Lung (tissue), 11 donors: ENCODE measurements at regions not wholly inside any gene's neighbourhood (a gene's known extent, or its start where the extent isn't known, plus 50 kb on each side); places are given as distances from the start of the nearest gene placed in this dataset.

ENCODE experiments used
- ATAC-seq: fragments of 200-7000 bp; cut with Tn5 transposase; one replicate; pipeline ENCODE4 v1.9.1; 2020; ENCODE audit warnings: moderate number of reproducible peaks; ENCODE audit not compliant: insufficient read depth, low FRiP score
- DNase-seq, 3 donors: peaks; one replicate each; pipeline ENCODE4 v3.0.0-alpha.2; 2013 to 2017
- H3K27ac ChIP-seq, 2 donors: one replicate each; pipeline ENCODE4 v1.5.1; 2013; ENCODE audit warnings: mild to moderate bottlenecking in 2 of 2, moderate library complexity in 2 of 2, control low read depth in 1 of 2, inconsistent platforms in 1 of 2, low read depth in 1 of 2, low read length in 1 of 2
- H3K27me3 ChIP-seq, 3 donors: one replicate each; pipeline ENCODE4 v1.5.1; 2013; ENCODE audit warnings: low read length in 2 of 3; ENCODE audit not compliant: control insufficient read depth in 3 of 3, insufficient read depth in 3 of 3
- H3K36me3 ChIP-seq, 4 donors: one replicate each; pipeline ENCODE4 v1.5.1; 2013; ENCODE audit warnings: low read length in 4 of 4, mild to moderate bottlenecking in 1 of 4, moderate library complexity in 1 of 4; ENCODE audit not compliant: control insufficient read depth in 4 of 4, insufficient read depth in 4 of 4
- H3K4me1 ChIP-seq, 5 donors: one replicate each; pipeline ENCODE4 v1.5.1; 2013; ENCODE audit warnings: low read length in 5 of 5, mild to moderate bottlenecking in 2 of 5, moderate library complexity in 1 of 5; ENCODE audit not compliant: control insufficient read depth in 5 of 5, insufficient read depth in 5 of 5
- H3K4me3 ChIP-seq: one replicate; pipeline ENCODE4 v1.5.1; 2013; ENCODE audit warnings: mild to moderate bottlenecking, control low read depth, moderate library complexity
- H3K9ac ChIP-seq, 2 donors: one replicate each; pipeline ENCODE4 v1.5.1; 2013; ENCODE audit warnings: low read length in 2 of 2, control low read depth in 1 of 2; ENCODE audit not compliant: insufficient read depth in 1 of 2
- H3K9me3 ChIP-seq, 4 donors: one replicate each; pipeline ENCODE4 v1.5.1; 2013; ENCODE audit warnings: low read length in 3 of 4, mild to moderate bottlenecking in 1 of 4, moderate library complexity in 1 of 4; ENCODE audit not compliant: control insufficient read depth in 4 of 4, insufficient read depth in 3 of 4
- WGBS, 2 donors: extraction: QIAGEN DNeasy Blood & Tissue Kit; methylation state at CpG; one replicate each; pipeline ENCODE4 v1.1.7; 2013; 5-methylcytosine and 5-hydroxymethylcytosine counted together
- TF ChIP-seq, protein P1 (sequence below): IDR thresholded peaks from 2 replicates; pipeline ENCODE4 v1.5.1; 2012; ENCODE audit warnings: mild to moderate bottlenecking; ENCODE audit errors: control extremely low read depth, extremely low read depth
- donor health status: control.
- donor health status: control.
- donor health status: Bipolar disorder and iron deficiency.
- donor health status: healthy.
- donor health status: DM: yes; HTN: yes; CAD: no.

DNA sequence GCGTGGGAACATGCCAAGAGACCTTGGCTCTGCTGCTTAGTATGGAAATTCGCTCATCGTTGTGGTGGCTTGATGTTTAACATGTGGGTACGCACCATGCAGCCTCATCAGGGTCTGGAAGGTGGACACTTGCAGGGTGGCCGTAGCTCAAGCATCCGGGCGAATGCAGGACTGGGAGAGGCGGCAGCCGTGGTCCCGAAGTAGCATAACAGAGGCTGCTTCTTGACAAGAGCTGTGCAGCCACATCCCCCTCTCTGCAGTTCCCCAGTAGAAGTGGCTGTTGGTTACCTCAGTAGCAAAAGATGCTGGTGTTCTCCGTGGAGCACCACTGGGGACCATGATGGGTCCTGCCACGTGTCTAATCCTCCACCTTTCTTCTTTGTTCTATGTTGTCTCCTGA lies 195.0 kb downstream of the THBS2 start:
- Histone ChIP-seq H3K27ac (no peak overlapping the region), H3K27me3 (no peaks in the 10 kb centered on the region), H3K4me1 (no peaks in the 10 kb centered on the region), H3K9ac (no peak overlapping the region), H3K36me3 (no peaks in the 10 kb centered on the region), H3K9me3 (peaks cover 0 to 2% (median under 1%) of the 10 kb centered on the region in 4 donors), H3K4me3 (no peak overlapping the region)
- 91 to 96% methylated on average over 12 of the region's 12 CpGs for WGBS, 2 donors
- ATAC-seq (no peak), DNase-seq (no peak)
- TF ChIP-seq, protein P1, sequence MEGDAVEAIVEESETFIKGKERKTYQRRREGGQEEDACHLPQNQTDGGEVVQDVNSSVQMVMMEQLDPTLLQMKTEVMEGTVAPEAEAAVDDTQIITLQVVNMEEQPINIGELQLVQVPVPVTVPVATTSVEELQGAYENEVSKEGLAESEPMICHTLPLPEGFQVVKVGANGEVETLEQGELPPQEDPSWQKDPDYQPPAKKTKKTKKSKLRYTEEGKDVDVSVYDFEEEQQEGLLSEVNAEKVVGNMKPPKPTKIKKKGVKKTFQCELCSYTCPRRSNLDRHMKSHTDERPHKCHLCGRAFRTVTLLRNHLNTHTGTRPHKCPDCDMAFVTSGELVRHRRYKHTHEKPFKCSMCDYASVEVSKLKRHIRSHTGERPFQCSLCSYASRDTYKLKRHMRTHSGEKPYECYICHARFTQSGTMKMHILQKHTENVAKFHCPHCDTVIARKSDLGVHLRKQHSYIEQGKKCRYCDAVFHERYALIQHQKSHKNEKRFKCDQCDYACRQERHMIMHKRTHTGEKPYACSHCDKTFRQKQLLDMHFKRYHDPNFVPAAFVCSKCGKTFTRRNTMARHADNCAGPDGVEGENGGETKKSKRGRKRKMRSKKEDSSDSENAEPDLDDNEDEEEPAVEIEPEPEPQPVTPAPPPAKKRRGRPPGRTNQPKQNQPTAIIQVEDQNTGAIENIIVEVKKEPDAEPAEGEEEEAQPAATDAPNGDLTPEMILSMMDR, result no peak

DNA sequence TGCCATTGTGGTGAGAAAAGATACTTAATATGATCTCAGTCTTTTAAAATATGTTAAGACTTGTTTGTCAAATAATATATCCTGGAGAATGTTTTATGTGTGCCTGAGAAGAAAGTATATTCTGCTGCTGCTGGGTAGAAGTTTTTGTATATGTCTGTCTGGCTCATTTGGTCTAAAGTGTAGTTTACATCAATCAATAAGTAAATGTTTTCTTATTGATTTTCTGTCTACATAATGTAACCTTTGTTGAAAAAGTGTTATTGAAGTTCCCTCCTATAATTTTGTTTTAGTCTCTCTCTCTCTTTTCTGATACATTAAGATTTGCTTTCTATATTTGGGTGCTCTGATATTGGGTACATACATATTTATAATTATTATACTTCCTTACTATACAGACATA lies 201.2 kb downstream of the THBS2 start:
- no peak for ATAC-seq
- Histone ChIP-seq H3K9ac (no peak overlapping the region), H3K9me3 (no peaks in the 10 kb centered on the region), H3K4me1 (no peaks in the 10 kb centered on the region), H3K4me3 (no peak overlapping the region), H3K27me3 (peaks cover 0 to 2% (median 0%) of the 10 kb centered on the region in 3 donors), H3K27ac (no peak overlapping the region), H3K36me3 (no peaks in the 10 kb centered on the region)
- TF ChIP-seq, protein P1, result no peak
- no peak for DNase-seq

DNA sequence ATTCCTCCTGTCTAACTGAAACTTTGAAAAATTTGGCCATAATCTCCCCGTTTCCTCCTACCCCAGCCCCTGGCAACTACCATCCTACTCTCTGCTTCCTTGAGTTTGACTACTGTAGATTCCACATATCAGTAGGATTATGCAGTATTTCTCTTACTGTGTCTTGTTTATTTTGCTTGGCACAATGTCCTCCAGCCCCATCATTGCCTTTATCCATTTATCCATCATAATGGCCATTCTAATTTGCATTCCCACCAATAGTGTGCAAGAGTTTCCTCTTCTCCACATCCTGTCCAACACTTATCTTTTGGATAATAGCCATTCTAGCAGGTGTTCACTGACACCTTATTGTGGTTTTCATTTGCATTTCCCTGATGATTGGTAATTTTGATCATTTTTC lies 202.3 kb downstream of the THBS2 start:
- H3K9ac ChIP-seq, result no peak overlapping the region
- ATAC-seq (no peak), DNase-seq (no peak)
- H3K4me1 ChIP-seq, result peaks cover 0 to 1% (median 0%) of the 10 kb centered on the region in 5 donors
- no peak overlapping the region for H3K27ac ChIP-seq
- WGBS, 2 donors, result 86 to 97% methylated on average over 1 of the region's 1 CpG
- H3K27me3 ChIP-seq, result peaks cover 0 to 2% (median 0%) of the 10 kb centered on the region in 3 donors
- TF ChIP-seq, protein P1, result no peak
- no peaks in the 10 kb centered on the region for H3K36me3 ChIP-seq
- H3K4me3 ChIP-seq, result no peak overlapping the region
- peaks cover 0 to 1% (median 0%) of the 10 kb centered on the region in 4 donors for H3K9me3 ChIP-seq

DNA sequence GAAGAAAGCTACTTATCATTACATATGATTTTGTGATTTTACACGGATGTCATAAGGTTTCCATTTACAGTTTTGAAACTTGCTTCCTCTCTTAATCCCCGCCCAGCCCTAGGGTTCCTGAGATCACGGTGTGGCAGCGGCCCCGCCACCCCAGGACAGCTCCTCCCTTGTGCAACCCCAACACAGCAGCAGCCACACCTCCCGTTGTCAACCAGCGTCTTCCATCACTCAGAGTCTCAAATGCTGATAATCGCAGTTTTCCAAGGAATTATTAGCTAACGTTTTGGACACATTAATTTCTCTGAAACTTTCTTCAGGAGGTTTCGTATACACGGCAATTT lies 204.8 kb downstream of the THBS2 start:
- Histone ChIP-seq H3K27me3 (peaks cover 0 to 2% (median 0%) of the 10 kb centered on the region in 3 donors), H3K36me3 (no peaks in the 10 kb centered on the region), H3K4me3 (no peak overlapping the region), H3K9me3 (peaks cover 0 to 1% (median 0%) of the 10 kb centered on the region in 4 donors), H3K27ac (no peak overlapping the region), H3K4me1 (peaks cover 0 to 11% (median 0%) of the 10 kb centered on the region in 5 donors), H3K9ac (no peak overlapping the region)
- ATAC-seq, result no peak
- DNase-seq, result no peak
- WGBS, 2 donors, result 69 to 74% methylated on average over 11 of the region's 11 CpGs
- TF ChIP-seq, protein P1, result no peak
